ENCODE measurements at regions not wholly inside any gene's neighbourhood (a gene's known extent, or its start where the extent isn't known, plus 50 kb on each side); places are given as distances from the start of the nearest gene placed in this dataset.

DNA sequence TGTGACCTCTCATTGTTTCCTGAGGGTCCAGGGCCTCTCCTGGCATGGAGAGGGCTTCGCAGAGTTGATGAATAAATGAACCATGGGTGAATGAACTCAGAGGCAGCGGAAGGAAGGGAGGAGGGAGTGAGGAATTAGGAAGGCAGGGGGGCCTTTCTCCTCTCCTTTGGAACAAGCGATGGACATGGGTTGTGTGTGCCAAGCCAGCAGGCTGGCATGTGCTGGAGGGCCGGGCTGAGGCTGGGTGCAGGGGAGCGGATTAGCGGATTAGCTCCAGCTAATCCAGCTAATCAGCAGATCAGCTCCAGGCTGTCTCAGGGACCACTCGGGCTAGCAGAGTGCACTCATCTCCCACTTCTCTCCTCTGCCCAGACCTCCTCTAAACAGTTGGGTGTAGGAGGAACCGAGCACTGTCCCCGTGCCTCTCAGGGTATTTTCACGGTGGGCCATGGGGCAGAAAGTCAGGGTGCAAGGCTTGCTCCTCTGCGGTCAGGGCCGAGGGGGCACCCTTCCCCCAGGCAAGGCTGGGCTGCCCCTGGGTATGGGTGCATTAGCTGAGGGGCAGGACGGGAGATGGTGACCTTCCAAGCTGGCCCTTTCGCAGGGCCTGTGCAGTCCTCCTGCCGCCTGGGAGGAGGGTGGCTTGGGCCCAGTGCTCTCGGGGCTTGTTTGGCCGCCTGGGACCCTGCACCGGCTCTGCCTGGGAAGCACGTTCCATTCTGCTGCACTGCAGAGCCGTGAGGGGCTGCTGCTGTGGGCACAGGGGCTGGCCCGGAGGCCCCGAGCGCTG lies 120.3 kb upstream of the B3GAT1 start:
- Mint-ChIP-seq H3K36me3 (ENCODE audit: low read depth) (no peaks in the 10 kb centered on the region), H3K27ac (no peak overlapping the region), H3K27me3 (peaks cover 10% of the 10 kb centered on the region), H3K9me3 (no peaks in the 10 kb centered on the region), H3K4me1 (peaks cover 3% of the 10 kb centered on the region), H3K4me3 (no peak overlapping the region)
- ATAC-seq (ENCODE audit: low read depth) (no peak), DNase-seq (no peak)
- TF ChIP-seq, protein P1, sequence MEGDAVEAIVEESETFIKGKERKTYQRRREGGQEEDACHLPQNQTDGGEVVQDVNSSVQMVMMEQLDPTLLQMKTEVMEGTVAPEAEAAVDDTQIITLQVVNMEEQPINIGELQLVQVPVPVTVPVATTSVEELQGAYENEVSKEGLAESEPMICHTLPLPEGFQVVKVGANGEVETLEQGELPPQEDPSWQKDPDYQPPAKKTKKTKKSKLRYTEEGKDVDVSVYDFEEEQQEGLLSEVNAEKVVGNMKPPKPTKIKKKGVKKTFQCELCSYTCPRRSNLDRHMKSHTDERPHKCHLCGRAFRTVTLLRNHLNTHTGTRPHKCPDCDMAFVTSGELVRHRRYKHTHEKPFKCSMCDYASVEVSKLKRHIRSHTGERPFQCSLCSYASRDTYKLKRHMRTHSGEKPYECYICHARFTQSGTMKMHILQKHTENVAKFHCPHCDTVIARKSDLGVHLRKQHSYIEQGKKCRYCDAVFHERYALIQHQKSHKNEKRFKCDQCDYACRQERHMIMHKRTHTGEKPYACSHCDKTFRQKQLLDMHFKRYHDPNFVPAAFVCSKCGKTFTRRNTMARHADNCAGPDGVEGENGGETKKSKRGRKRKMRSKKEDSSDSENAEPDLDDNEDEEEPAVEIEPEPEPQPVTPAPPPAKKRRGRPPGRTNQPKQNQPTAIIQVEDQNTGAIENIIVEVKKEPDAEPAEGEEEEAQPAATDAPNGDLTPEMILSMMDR (IDR thresholded peaks at IDR 0.05), result no peak
- ChIA-PET CTCF (no interaction called here), POLR2A (no interaction called here)
- intact Hi-C loops (cut with micrococcal nuclease), result no loop called here

DNA sequence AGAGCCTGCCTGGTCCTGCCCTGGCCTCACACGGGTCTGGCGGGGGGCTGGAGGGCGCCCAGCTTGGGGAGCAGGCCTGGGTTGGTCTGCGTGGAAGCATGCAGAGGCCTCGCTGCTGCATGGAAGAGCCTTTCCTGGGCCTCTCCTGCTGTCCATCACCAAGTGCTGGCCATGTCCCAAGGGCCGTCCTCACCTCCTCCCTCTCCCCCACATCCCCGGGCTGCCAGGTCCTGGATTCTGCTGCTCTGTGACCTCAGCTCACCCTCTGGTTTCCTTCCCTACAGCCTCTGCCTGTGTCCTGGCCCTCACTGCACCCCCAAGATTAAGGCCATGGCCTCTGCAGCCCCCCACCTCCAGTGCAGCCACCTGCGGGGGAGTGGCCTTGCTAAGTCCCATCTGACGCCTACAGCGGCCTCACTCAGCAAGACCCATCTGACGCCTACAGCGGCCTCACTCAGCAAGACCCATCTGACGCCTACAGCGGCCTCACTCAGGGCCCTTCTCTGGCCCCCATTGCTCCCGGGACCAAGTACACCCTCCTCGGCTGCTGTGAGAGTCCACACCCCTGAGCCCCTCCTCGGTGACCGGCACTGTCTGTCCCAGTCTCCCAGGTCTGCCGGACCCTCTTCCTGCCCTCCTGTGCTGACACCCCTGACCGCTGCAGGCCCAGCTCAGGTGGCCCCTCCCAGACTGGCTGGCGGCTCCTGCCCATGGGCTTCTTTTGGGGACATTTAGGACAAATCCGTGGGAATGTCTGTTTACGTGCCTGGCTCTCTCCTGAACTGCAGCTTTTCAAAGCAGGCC lies 119.5 kb upstream of the B3GAT1 start:
- DNase-seq, result no peak
- POLR2A ChIA-PET, result no interaction called here

GRCh38 chr11:134530636-134531326 lies 118.7 kb upstream of the B3GAT1 start:
- intact Hi-C loops (cut with micrococcal nuclease), result no loop called here
- POLR2A ChIA-PET, result no interaction called here
- Mint-ChIP-seq H3K4me1 (no peaks in the 10 kb centered on the region), H3K9me3 (no peaks in the 10 kb centered on the region), H3K27ac (no peak overlapping the region), H3K27me3 (peaks cover 9% of the 10 kb centered on the region), H3K36me3 (ENCODE audit: low read depth) (no peaks in the 10 kb centered on the region), H3K4me3 (no peak overlapping the region)
- TF ChIP-seq, protein P1 (IDR thresholded peaks at IDR 0.05), result no peak
- no peak for DNase-seq
- CTCF ChIA-PET, result no interaction called here
- ATAC-seq (ENCODE audit: low read depth), result no peak

More for the DNA sequence above, 119.5 kb upstream of the B3GAT1 start:
- ATAC-seq (ENCODE audit: low read depth), result no peak
- intact Hi-C loops (cut with micrococcal nuclease), result no loop called here
- no peak overlapping the region for H3K4me3 Mint-ChIP-seq
- H3K27me3 Mint-ChIP-seq, result peaks cover 9% of the 10 kb centered on the region
- no peak overlapping the region for H3K27ac Mint-ChIP-seq
- no peaks in the 10 kb centered on the region for H3K9me3 Mint-ChIP-seq
- H3K4me1 Mint-ChIP-seq, result peaks cover under 1% of the 10 kb centered on the region
- TF ChIP-seq, protein P1 (IDR thresholded peaks at IDR 0.05), result no peak
- CTCF ChIA-PET, result no interaction called here
- no peaks in the 10 kb centered on the region for H3K36me3 Mint-ChIP-seq (ENCODE audit: low read depth)

DNA sequence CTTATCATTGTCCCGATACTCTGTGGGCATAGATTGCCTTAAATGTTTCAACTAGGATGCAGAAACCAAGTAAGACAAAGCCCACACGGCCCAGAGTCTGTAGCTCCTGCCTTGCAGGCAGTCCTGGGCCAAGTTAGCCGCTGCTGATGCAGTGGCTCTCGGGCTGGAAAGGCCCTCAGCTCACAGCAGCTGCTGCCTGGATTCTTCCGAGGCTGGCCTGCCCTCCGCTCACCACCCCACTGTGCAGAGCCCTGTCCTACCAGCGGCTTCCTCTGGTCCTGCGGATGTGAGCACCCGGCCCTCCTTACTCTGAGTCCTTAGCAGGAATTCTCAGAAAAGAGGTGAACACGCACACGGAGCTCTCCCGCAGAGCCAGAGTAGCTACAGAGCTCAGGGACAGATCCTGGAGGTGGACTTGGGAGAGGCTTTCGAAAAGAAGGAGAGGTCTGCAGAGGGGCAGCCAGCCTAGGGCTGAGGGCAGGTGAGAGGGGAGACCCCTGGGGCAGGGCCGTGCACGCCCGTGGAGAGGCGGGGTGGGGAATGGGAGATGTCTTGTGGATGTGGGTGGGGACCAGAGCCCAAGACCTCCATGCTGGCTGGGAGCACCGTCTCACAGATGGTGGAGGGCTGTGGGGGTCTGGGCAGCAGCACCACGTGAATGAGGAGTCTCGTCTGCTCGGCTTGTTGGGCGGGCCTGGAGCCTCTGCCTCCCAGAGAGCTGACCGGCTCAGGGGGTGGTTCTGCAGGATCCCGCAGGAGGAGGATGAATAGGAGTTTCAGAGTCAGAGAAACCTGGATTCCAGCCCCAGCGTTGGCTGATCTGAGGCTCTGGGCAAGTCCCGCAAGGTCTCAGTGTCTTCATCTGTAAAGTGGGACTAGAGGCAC lies 117.4 kb upstream of the B3GAT1 start:
- no peak overlapping the region for H3K4me3 Mint-ChIP-seq
- TF ChIP-seq, protein P1 (IDR thresholded peaks at IDR 0.05), result no peak
- H3K4me1 Mint-ChIP-seq, result no peaks in the 10 kb centered on the region
- peaks cover 5% of the 10 kb centered on the region for H3K27me3 Mint-ChIP-seq
- H3K9me3 Mint-ChIP-seq, result peaks cover under 1% of the 10 kb centered on the region
- ATAC-seq (ENCODE audit: low read depth), result no peak
- DNase-seq, result no peak
- no peak overlapping the region for H3K27ac Mint-ChIP-seq
- CTCF ChIA-PET, result no interaction called here
- H3K36me3 Mint-ChIP-seq (ENCODE audit: low read depth), result no peaks in the 10 kb centered on the region
- POLR2A ChIA-PET, result no interaction called here
- intact Hi-C loops (cut with micrococcal nuclease), result no loop called here
